22Rv1 (cell line): ENCODE measurements at regions not wholly inside any gene's neighbourhood (a gene's known extent, or its start where the extent isn't known, plus 50 kb on each side); places are given as distances from the start of the nearest gene placed in this dataset.

ENCODE experiments used
- H3K27ac ChIP-seq: fragments of 450-650 bp; 2 replicates; pipeline ENCODE4 v1.5.1; 2017
- CTCF ChIP-seq: fragments of 450-650 bp; IDR thresholded peaks from 2 replicates; pipeline ENCODE4 v1.5.1; 2017; ENCODE audit warnings: mild to moderate bottlenecking
- ZFX ChIP-seq: fragments of 450-650 bp; IDR thresholded peaks from 2 replicates; pipeline ENCODE4 v1.6.1; 2017; ENCODE audit warnings: antibody characterized with exemption, borderline replicate concordance

- no peak for TF ChIP-seq ZFX
- no peak for TF ChIP-seq CTCF
- H3K27ac ChIP-seq = no peak overlapping the region
These were observed 997.2 kb upstream of the SLIT2 start for GRCh38 chr4:19254486-19254885.

GRCh38 chr4:19248023-19248422 is 1003.7 kb upstream of the SLIT2 start:
- TF ChIP-seq CTCF (no peak), ZFX (no peak)
- H3K27ac ChIP-seq = no peak overlapping the region

GRCh38 chr4:19241895-19242294 is 1009.8 kb upstream of the SLIT2 start:
- TF ChIP-seq CTCF (no peak), ZFX (no peak)
- no peak overlapping the region for H3K27ac ChIP-seq

- TF ChIP-seq ZFX (no peak), CTCF (no peak)
- no peak overlapping the region for H3K27ac ChIP-seq
These were observed 1012.1 kb upstream of the SLIT2 start for GRCh38 chr4:19239565-19239964.

GRCh38 chr4:19236473-19236872 is 1015.2 kb upstream of the SLIT2 start:
- TF ChIP-seq ZFX (no peak), CTCF (no peak)

GRCh38 chr4:19230906-19231545 is 1020.7 kb upstream of the SLIT2 start:
- H3K27ac ChIP-seq = no peak overlapping the region
- TF ChIP-seq ZFX = no peak
- no peak for TF ChIP-seq CTCF

More at GRCh38 chr4:19236473-19236872, 1015.2 kb upstream of the SLIT2 start:
- H3K27ac ChIP-seq = no peak overlapping the region

- no peak overlapping the region for H3K27ac ChIP-seq
- no peak for TF ChIP-seq CTCF
- TF ChIP-seq ZFX = no peak
These were observed 1024.0 kb upstream of the SLIT2 start for GRCh38 chr4:19227701-19228100.
